A172 (cell line): ENCODE measurements at regions not wholly inside any gene's neighbourhood (a gene's known extent, or its start where the extent isn't known, plus 50 kb on each side); places are given as distances from the start of the nearest gene placed in this dataset.
"Not testable (repeated sequence)": the region's sequence is repeated elsewhere in the genome, so short reads cannot be mapped to it uniquely, and the experiment has no call there.

Experiments
- DNase-seq: peaks from one replicate; pipeline ENCODE4 v3.0.0-alpha.2; 2015; ENCODE audit warnings: low spot score

GRCh38 chr7:27412164-27412563 lies 169.6 kb downstream of the EVX1 start:
- DNase-seq: no peak

- DNase-seq: no peak
Observed at GRCh38 chr7:27418541-27418940, 175.9 kb downstream of the EVX1 start.

DNA sequence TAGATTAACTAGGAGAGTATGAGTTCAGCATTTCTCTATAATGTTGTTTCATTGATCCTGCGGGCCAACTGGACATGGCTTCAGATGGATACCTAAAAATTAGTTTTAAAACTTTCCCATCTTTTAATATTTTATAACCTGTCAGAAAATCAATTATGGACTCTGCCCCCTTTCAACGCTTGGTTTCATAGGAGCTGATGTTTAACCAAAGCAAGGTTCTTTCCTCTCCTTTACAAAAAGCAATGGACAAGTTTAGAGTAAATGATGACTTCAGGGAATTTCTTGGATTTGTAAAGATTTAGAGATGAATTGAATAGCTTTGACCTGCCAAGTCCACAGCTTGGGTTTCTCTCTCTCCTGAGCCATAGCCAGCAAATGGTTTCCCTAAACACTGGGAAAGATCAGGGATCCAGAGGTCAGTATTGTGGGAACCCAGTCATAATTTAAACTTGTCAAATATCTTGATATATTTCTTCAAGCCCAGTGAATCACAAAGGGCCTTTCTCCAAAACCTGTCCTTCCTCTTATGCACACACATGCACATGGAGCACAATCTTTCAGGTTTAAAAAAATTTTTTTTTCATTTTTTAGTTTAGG lies 177.1 kb downstream of the EVX1 start:
- DNase-seq: peak; percentile 29

DNA sequence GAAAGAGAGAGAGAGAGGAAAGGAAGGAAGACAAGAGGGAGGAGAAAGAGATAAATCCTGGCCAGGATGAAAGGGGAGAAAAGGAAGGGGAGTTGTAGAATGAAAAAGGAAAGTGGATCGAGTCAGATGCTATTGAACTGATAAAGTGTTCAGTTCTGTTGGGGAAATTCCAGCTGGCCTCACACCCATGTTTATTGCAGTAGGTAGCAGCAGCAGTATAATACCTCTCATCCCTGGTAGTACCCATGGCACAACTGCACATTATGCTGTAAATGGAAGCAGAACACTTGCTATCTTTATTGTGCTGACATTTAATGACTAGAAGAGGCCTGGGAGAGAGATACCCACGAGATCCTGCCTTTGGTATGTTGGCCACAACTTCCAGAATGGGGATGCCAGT lies 178.1 kb downstream of the EVX1 start:
- no peak for DNase-seq

- peak; percentile 92 for DNase-seq
Observed at GRCh38 chr7:27423290-27423689, 180.7 kb downstream of the EVX1 start.

GRCh38 chr7:27423821-27424220 lies 181.2 kb downstream of the EVX1 start:
- no peak for DNase-seq

GRCh38 chr7:27424231-27424630 lies 181.6 kb downstream of the EVX1 start:
- DNase-seq: no peak

GRCh38 chr7:27424749-27425148 lies 182.1 kb downstream of the EVX1 start:
- no peak for DNase-seq

- no peak for DNase-seq
Observed at GRCh38 chr7:27427416-27427815, 184.8 kb downstream of the EVX1 start.

DNA sequence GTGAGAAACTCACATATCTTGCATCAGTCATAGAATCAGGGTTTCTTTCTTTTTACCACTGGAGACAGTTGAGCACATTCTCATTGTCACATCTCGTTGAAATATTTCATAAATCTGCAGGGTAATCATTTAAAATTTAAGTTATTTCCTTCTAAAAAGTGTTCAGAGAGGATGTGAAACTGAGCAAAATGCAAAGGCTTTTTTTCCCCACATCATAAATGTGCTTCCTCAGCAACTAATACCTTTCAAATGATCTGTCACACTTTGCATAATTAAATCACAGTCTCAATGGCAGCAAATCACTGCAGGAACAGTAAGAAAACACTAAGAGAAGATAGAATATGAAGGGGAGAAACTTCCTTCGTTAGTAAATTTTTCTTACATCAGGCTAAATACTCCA lies 187.5 kb downstream of the EVX1 start:
- DNase-seq: no peak

DNA sequence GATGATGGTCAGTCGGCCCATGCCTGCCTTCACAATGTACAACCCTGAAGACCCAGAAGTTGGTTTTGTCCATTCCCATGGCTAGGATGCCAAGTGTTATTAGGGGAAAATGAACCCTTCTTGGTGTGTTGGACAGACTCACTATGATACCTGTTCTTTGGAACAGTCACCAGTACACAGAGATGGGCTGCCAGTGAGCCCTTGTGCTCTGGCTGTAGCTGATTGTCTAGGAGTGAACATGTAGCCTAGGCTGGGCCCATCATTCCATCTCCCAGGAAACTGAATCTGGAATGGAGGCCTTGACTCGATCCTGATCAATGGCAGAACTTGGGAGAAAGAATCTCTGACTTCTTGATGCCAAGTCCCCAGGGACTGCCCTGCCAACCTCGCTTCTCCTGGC lies 188.9 kb downstream of the EVX1 start:
- no peak for DNase-seq

- no peak for DNase-seq
Observed at GRCh38 chr7:27433581-27433980, 191.0 kb downstream of the EVX1 start.

GRCh38 chr7:27434756-27435400 lies 192.3 kb downstream of the EVX1 start:
- DNase-seq: no peak

DNA sequence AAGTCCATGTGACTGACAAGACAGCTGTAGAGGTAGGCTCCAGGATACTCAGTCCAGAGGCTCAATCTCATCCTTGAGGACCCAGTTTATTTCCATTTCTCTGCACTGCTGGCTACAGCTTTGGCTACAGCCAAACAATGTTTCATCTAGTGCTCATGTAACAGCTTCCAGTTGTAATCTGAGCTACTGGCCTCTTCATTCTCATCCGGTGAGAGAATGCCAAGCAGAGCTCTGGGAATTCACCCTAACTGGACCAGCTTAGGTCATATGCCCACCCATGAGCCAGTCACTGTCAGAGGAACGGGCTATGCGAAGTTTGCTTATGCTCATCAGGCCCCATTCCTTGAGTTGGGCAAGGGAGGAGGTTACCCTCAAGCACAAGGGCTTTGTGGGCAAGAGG lies 192.9 kb downstream of the EVX1 start:
- DNase-seq: no peak

GRCh38 chr7:27438881-27439589 lies 196.4 kb downstream of the EVX1 start:
- no peak for DNase-seq

DNA sequence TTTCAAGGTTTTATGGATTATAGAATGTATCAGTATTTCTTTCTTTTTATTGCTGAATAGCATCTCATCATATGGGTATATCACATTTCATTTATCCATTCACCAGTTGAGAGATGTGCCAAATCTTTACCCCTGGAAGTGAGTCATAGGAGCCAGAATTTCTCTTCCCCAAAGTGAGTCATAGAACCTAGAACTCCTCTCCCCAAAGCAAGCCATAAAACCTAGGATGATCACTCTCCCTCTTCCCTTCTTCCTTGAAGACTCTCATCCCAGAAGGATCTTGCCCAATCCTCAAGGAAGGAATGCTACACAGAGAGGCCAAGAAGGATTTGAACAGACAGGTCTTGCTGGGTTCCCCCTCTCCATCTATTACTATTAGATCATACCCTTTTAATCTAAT lies 199.9 kb downstream of the EVX1 start:
- DNase-seq: peak; percentile 66

GRCh38 chr7:27449046-27449445 lies 206.4 kb downstream of the EVX1 start:
- not testable (repeated sequence) for DNase-seq

- peak; percentile 71 for DNase-seq
Observed at GRCh38 chr7:27453702-27454405, 208.8 kb downstream of the HIBADH start.

DNA sequence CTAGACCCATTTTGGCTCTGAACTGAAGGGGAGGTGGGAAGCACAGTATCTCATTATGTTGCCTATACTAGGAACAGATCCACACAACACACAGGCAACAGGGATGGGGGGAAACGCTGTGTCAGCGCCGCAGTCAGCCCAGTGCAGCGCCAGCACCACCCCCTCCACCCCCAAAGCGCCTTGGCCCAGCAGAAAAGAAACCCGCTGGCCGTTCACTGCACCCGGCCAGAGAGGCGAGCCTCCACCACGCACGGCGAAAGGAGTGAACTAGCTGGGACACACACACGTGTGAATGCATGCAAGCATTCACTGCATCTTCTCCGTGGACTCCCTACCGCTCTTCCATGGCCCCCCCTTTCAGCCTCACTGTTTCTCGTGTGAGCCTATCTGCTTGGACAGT lies 205.6 kb downstream of the HIBADH start:
- not testable (repeated sequence) for DNase-seq

- DNase-seq: not testable (repeated sequence)
Observed at GRCh38 chr7:27457603-27458565, 204.8 kb downstream of the HIBADH start.

- DNase-seq: no peak
Observed at GRCh38 chr7:27459021-27459730, 203.5 kb downstream of the HIBADH start.
